Gastrocnemius medialis (tissue), 4 donors: ENCODE measurements at regions not wholly inside any gene's neighbourhood (a gene's known extent, or its start where the extent isn't known, plus 50 kb on each side); places are given as distances from the start of the nearest gene placed in this dataset.

ENCODE experiments used
- CTCF ChIP-seq, 5 experiments: fragments of 450-650 bp in 3 of 5; fragments of 200-600 bp in 2 of 5; sonication (generic) in 2 of 5; IDR thresholded peaks in 4 of 5; conservative IDR thresholded peaks in 1 of 5; 1 replicate in 4 of 5; 2 replicates in 1 of 5; pipeline ENCODE4 v1.5.1; 2016 to 2019; ENCODE audit warnings: antibody characterized with exemption in 5 of 5, mild to moderate bottlenecking in 3 of 5, moderate library complexity in 3 of 5
- POLR2A ChIP-seq, 2 donors: fragments of 450-650 bp; IDR thresholded peaks; one replicate each; pipeline ENCODE4 v1.6.1; 2017; ENCODE audit warnings: antibody characterized with exemption in 2 of 2, mild to moderate bottlenecking in 2 of 2, moderate library complexity in 2 of 2

GRCh38 chr16:73319737-73320136, 271.8 kb upstream of the ZFHX3 start:
- TF ChIP-seq CTCF (IDR thresholded peaks at IDR 0.05 in 4 of 5, conservative IDR thresholded peaks at IDR 0.05 in 1 of 5) = no peak
- TF ChIP-seq POLR2A (IDR thresholded peaks at IDR 0.05) = no peak
